ENCODE measurements at regions not wholly inside any gene's neighbourhood (a gene's known extent, or its start where the extent isn't known, plus 50 kb on each side); places are given as distances from the start of the nearest gene placed in this dataset.
A peak's percentile ranks its signal among the peaks of the same experiment; 100 is the strongest.

- no peak for DNase-seq
These were observed 187.0 kb upstream of the ATP2B1 start for GRCh38 chr12:89895591-89895990.

- DNase-seq: no peak
These were observed 186.5 kb upstream of the ATP2B1 start for GRCh38 chr12:89895101-89895500.

GRCh38 chr12:89893972-89894706 lies 185.5 kb upstream of the ATP2B1 start:
- no peak for DNase-seq

GRCh38 chr12:89892436-89892835 lies 183.8 kb upstream of the ATP2B1 start:
- DNase-seq: no peak

- DNase-seq: no peak
These were observed 183.3 kb upstream of the ATP2B1 start for GRCh38 chr12:89891933-89892332.

GRCh38 chr12:89890161-89890560 lies 181.5 kb upstream of the ATP2B1 start:
- no peak for DNase-seq

- DNase-seq: no peak
These were observed 180.4 kb upstream of the ATP2B1 start for GRCh38 chr12:89889062-89889461.

GRCh38 chr12:89884952-89885351 lies 176.3 kb upstream of the ATP2B1 start:
- peak; percentile 68 for DNase-seq

- peak; percentile 40 for DNase-seq
These were observed 175.8 kb upstream of the ATP2B1 start for GRCh38 chr12:89884416-89884898.

GRCh38 chr12:89883630-89884389 lies 175.2 kb upstream of the ATP2B1 start:
- peak; percentile 77 for DNase-seq

- DNase-seq: no peak
These were observed 174.2 kb upstream of the ATP2B1 start for GRCh38 chr12:89882792-89883191.

GRCh38 chr12:89882050-89882449 lies 173.4 kb upstream of the ATP2B1 start:
- no peak for DNase-seq

GRCh38 chr12:89880690-89881350 lies 172.2 kb upstream of the ATP2B1 start:
- DNase-seq: no peak

- no peak for DNase-seq
These were observed 171.1 kb upstream of the ATP2B1 start for GRCh38 chr12:89879766-89880165.

- no peak for DNase-seq
These were observed 170.3 kb upstream of the ATP2B1 start for GRCh38 chr12:89878950-89879349.

GRCh38 chr12:89878327-89878726 lies 169.7 kb upstream of the ATP2B1 start:
- DNase-seq: no peak

- DNase-seq: no peak
These were observed 169.0 kb upstream of the ATP2B1 start for GRCh38 chr12:89877671-89878070.

- no peak for DNase-seq
These were observed 168.5 kb upstream of the ATP2B1 start for GRCh38 chr12:89877136-89877535.

GRCh38 chr12:89875809-89876208 lies 167.2 kb upstream of the ATP2B1 start:
- peak; percentile 6 for DNase-seq

GRCh38 chr12:89875225-89875624 lies 166.6 kb upstream of the ATP2B1 start:
- no peak for DNase-seq

GRCh38 chr12:89874146-89874545 lies 165.5 kb upstream of the ATP2B1 start:
- no peak for DNase-seq

- DNase-seq: peak; percentile 32
These were observed 165.1 kb upstream of the ATP2B1 start for GRCh38 chr12:89873745-89874144.

GRCh38 chr12:89872922-89873630 lies 164.4 kb upstream of the ATP2B1 start:
- DNase-seq: no peak
